Mesothelial cell of epicardium (in vitro differentiated cells): ENCODE measurements at regions not wholly inside any gene's neighbourhood (a gene's known extent, or its start where the extent isn't known, plus 50 kb on each side); places are given as distances from the start of the nearest gene placed in this dataset.

Experiments used
- DNase-seq, 2 experiments: peaks; one replicate each; pipeline ENCODE4 v3.0.0; 2021; ENCODE audit warnings: low spot score in 2 of 2; ENCODE audit not compliant: unreplicated experiment in 2 of 2
- H3K27ac Mint-ChIP-seq: 2 replicates; pipeline ENCODE4 v1.8.0; 2021; ENCODE audit warnings: mixed read lengths
- H3K27me3 Mint-ChIP-seq: 2 replicates; pipeline ENCODE4 v1.8.0; 2021; ENCODE audit warnings: low read depth, mixed read lengths
- H3K36me3 Mint-ChIP-seq: 2 replicates; pipeline ENCODE4 v1.8.0; 2021; ENCODE audit warnings: mixed read lengths
- H3K4me1 Mint-ChIP-seq: 2 replicates; pipeline ENCODE4 v1.8.0; 2021; ENCODE audit warnings: mixed read lengths
- H3K4me3 Mint-ChIP-seq: 2 replicates; pipeline ENCODE4 v1.8.0; 2021; ENCODE audit warnings: mild to moderate bottlenecking, moderate library complexity, mixed read lengths
- H3K9me3 Mint-ChIP-seq: 2 replicates; pipeline ENCODE4 v1.8.0; 2021; ENCODE audit warnings: mixed read lengths
- TF ChIP-seq, protein P1 (sequence below): fragments of 200-600 bp; sonication (generic); IDR thresholded peaks from one replicate; pipeline ENCODE4 v1.5.0; 2021; ENCODE audit warnings: antibody characterized with exemption; ENCODE audit not compliant: unreplicated experiment

- H3K27me3 Mint-ChIP-seq = peaks cover 12% of the 10 kb centered on the region
- H3K9me3 Mint-ChIP-seq = peaks cover 22% of the 10 kb centered on the region
- no peak overlapping the region for H3K4me3 Mint-ChIP-seq
- H3K27ac Mint-ChIP-seq = no peak overlapping the region
- DNase-seq = no peak
- H3K4me1 Mint-ChIP-seq = peaks cover 30% of the 10 kb centered on the region
- peaks cover 7% of the 10 kb centered on the region for H3K36me3 Mint-ChIP-seq
- TF ChIP-seq, protein P1, sequence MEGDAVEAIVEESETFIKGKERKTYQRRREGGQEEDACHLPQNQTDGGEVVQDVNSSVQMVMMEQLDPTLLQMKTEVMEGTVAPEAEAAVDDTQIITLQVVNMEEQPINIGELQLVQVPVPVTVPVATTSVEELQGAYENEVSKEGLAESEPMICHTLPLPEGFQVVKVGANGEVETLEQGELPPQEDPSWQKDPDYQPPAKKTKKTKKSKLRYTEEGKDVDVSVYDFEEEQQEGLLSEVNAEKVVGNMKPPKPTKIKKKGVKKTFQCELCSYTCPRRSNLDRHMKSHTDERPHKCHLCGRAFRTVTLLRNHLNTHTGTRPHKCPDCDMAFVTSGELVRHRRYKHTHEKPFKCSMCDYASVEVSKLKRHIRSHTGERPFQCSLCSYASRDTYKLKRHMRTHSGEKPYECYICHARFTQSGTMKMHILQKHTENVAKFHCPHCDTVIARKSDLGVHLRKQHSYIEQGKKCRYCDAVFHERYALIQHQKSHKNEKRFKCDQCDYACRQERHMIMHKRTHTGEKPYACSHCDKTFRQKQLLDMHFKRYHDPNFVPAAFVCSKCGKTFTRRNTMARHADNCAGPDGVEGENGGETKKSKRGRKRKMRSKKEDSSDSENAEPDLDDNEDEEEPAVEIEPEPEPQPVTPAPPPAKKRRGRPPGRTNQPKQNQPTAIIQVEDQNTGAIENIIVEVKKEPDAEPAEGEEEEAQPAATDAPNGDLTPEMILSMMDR = no peak
Measured at GRCh38 chr6:133191323-133191722, 49.8 kb upstream of the EYA4 start.
